GM12878 (cell line): ENCODE measurements at regions not wholly inside any gene's neighbourhood (a gene's known extent, or its start where the extent isn't known, plus 50 kb on each side); places are given as distances from the start of the nearest gene placed in this dataset.

Experiments used
- ATAC-seq: fragments of 200-7000 bp; cut with Tn5 transposase; 3 replicates; pipeline ENCODE4 v1.9.1; 2020; ENCODE audit warnings: mild to moderate bottlenecking, moderate library complexity
- BruUV-seq: library from RNA; stranded (reverse); fragments of 400-500 nt; replicated peaks from 2 replicates; lab custom pipeline; 2021; lab: Mats Ljungman, UMichigan
- CTCF ChIA-PET: fragments of 300-600 bp; sonication (Branson Sonifier 250); formaldehyde crosslinking; extraction: SDS; loops from one replicate; lab custom pipeline; 2021; ENCODE audit warnings: inconsistent platforms; lab: Yijun Ruan, JAX
- POLR2A ChIA-PET: fragments of 350-600 bp; formaldehyde crosslinking; extraction: SDS; loops from one replicate; lab custom pipeline; 2021; ENCODE audit warnings: inconsistent platforms; lab: Charles Lee
- RAD21 ChIA-PET: fragments of 300-600 bp; sonication (Branson Sonifier 250); formaldehyde crosslinking; loops from one replicate; lab custom pipeline; 2023; ENCODE audit warnings: antibody characterized with exemption; ENCODE audit not compliant: unreplicated experiment; lab: Charles Lee
- SMC1A ChIA-PET: fragments of 300-600 bp; sonication (Branson Sonifier 250); formaldehyde crosslinking; loops from one replicate; lab custom pipeline; 2023; ENCODE audit not compliant: unreplicated experiment, uncharacterized antibody; lab: Charles Lee
- DNase-seq: peaks from one replicate; pipeline ENCODE4 v3.0.0-alpha.2; 2011; ENCODE audit warnings: low read depth, low spot score
- FAIRE-seq: peaks from 3 replicates; lab custom pipeline; 2011; peaks lifted over from hg19 to GRCh38; lab: Jason Lieb, UNC
- H2AFZ ChIP-seq: 2 replicates; pipeline ENCODE4 v1.6.0; 2011; ENCODE audit warnings: low read depth, low read length, control low read depth; ENCODE audit not compliant: control insufficient read depth
- H3K27ac ChIP-seq: 2 replicates; pipeline ENCODE4 v1.5.1; 2011; ENCODE audit warnings: control low read depth; ENCODE audit not compliant: control insufficient read depth, insufficient read depth
- H3K27me3 ChIP-seq, 2 experiments: replicated peaks in 1 of 2; 2 replicates each; pipeline versions ENCODE4 v1.6.0 to v1.6.1; 2011; ENCODE audit warnings: low read length in 1 of 2; ENCODE audit not compliant: control insufficient read depth in 2 of 2, insufficient read depth in 2 of 2
- H3K36me3 ChIP-seq, 2 experiments: 2 replicates each; pipeline ENCODE4 v1.5.1; 2011; ENCODE audit warnings: low read length in 1 of 2; ENCODE audit not compliant: control insufficient read depth in 2 of 2, insufficient read depth in 2 of 2
- H3K4me1 ChIP-seq: 2 replicates; pipeline ENCODE4 v1.6.1; 2011; ENCODE audit warnings: mild to moderate bottlenecking, low read length, moderate library complexity, mixed read lengths; ENCODE audit not compliant: control insufficient read depth, insufficient read depth
- H3K4me2 ChIP-seq: 2 replicates; pipeline ENCODE4 v1.6.0; 2011; ENCODE audit warnings: control low read depth; ENCODE audit not compliant: control insufficient read depth, insufficient read depth
- H3K4me3 ChIP-seq: fragments of 200-600 bp; sonication (generic); 2 replicates; pipeline ENCODE4 v1.5.1; 2016
- H3K79me2 ChIP-seq: 2 replicates; pipeline ENCODE4 v1.6.0; 2011; ENCODE audit warnings: low read length; ENCODE audit not compliant: control insufficient read depth, insufficient read depth
- H3K9ac ChIP-seq: 2 replicates; pipeline ENCODE4 v1.8.0; 2011; ENCODE audit warnings: low read length, control low read depth, mixed read lengths; ENCODE audit not compliant: control insufficient read depth, insufficient read depth
- H3K9me3 ChIP-seq: replicated peaks from 3 replicates; pipeline ENCODE4 v1.5.1; 2011; ENCODE audit warnings: mild to moderate bottlenecking, low read length; ENCODE audit not compliant: control insufficient read depth, insufficient read depth
- H4K20me1 ChIP-seq: 2 replicates; pipeline ENCODE4 v1.6.0; 2011; ENCODE audit not compliant: control insufficient read depth, insufficient read depth
- FOXK2 ChIP-seq: fragments of 450-650 bp; IDR thresholded peaks from 2 replicates; pipeline ENCODE4 v1.6.1; 2017; ENCODE audit warnings: mild to moderate bottlenecking, moderate library complexity
- JUNB ChIP-seq: IDR thresholded peaks from 2 replicates; pipeline ENCODE4 v1.6.1; 2016; ENCODE audit warnings: antibody characterized with exemption, mild to moderate bottlenecking
- MTA2 ChIP-seq: fragments of 450-650 bp; IDR thresholded peaks from 2 replicates; pipeline ENCODE4 v1.6.1; 2016; ENCODE audit warnings: low read depth, mild to moderate bottlenecking, moderate library complexity
- NR2C2 ChIP-seq: IDR thresholded peaks from 2 replicates; pipeline ENCODE4 v1.6.1; 2011; ENCODE audit warnings: borderline replicate concordance, low read depth; ENCODE audit not compliant: control insufficient read depth, insufficient read length
- RCOR1 ChIP-seq: conservative IDR thresholded peaks from 2 replicates; pipeline ENCODE4 v1.6.1; 2012; ENCODE audit warnings: low read depth, low read length, improper control_type of control experiment
- REST ChIP-seq: IDR thresholded peaks from 2 replicates; pipeline ENCODE4 v1.6.1; 2012; ENCODE audit warnings: mild to moderate bottlenecking, low read depth, low read length
- SMAD5 ChIP-seq: IDR thresholded peaks from 2 replicates; pipeline ENCODE4 v1.6.1; 2016; ENCODE audit warnings: antibody characterized with exemption, low read depth
- STAT1 ChIP-seq: fragments of 450-650 bp; conservative IDR thresholded peaks from 2 replicates; pipeline ENCODE4 v1.6.1; 2014; ENCODE audit warnings: antibody characterized with exemption, mild to moderate bottlenecking
- WGBS: methylation state at CpG from one replicate; pipeline ENCODE4 v1.1.6; 2016; ENCODE audit warnings: low lambda C conversion rate; ENCODE audit not compliant: insufficient replicate concordance, insufficient coverage; ENCODE audit errors: missing lambda C conversion rate; 5-methylcytosine and 5-hydroxymethylcytosine counted together
- in situ Hi-C: fragments of 300-500 bp; cut with MboI; formaldehyde crosslinking; loops from 9 replicates; pipeline ENCODE4 v1.14.3; 2018; ENCODE audit warnings: mixed read lengths
- intact Hi-C: fragments of 100-400 bp; cut with micrococcal nuclease; formaldehyde crosslinking; loops from one replicate; pipeline ENCODE4 v1.14.2; 2022; ENCODE audit not compliant: unreplicated experiment
- TF ChIP-seq, protein P1 (sequence below): fragments of 450-650 bp; IDR thresholded peaks from 2 replicates; pipeline ENCODE4 v1.6.1; 2017; ENCODE audit warnings: mild to moderate bottlenecking, moderate library complexity
- TF ChIP-seq, protein P2 (sequence below): IDR thresholded peaks from 2 replicates; pipeline ENCODE4 v1.6.1; 2011; ENCODE audit warnings: borderline replicate concordance, low read depth, mild to moderate bottlenecking, moderate library complexity, mixed read lengths, low read length; ENCODE audit not compliant: insufficient read depth; ENCODE audit errors: extremely low read length
- TF ChIP-seq, protein P3 (sequence below): fragments of 450-650 bp; formaldehyde crosslinking; IDR thresholded peaks from 2 replicates; pipeline ENCODE4 v1.4.0; 2022; ENCODE audit warnings: mild to moderate bottlenecking, moderate library complexity

DNA sequence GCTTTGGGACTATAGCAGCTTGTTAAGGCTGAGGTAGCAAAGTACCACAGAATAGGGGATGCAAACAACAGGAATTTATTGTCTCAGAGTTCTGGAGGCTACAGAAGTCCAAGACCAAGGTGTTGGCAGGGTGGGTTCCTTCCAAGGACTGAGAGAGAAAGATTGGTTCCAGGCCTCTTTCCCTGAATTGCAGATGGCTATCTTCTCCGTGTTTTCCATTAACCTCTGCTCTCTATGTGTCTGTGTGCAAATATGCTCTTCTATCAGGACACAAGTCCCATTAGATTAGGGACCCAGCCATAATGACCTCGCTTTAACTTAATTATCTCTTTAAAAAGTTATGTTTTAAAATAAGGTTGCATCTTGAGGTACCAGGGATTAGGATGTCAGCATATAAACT lies 1732.9 kb upstream of the SLC10A2 start (continued):
- TF ChIP-seq REST (no peak), JUNB (no peak), STAT1 (no peak)

- no TSS peak for BruUV-seq
- no peak overlapping the region for H3K4me3 ChIP-seq
- WGBS = 0% methylated on average over 1 of the region's 1 CpG
- in situ Hi-C loops = no loop called here
- ChIA-PET RAD21 (no interaction called here), CTCF (no interaction called here), POLR2A (no interaction called here), SMC1A (no interaction called here)
- no peaks in the 10 kb centered on the region for H3K79me2 ChIP-seq
- no peak overlapping the region for H3K4me2 ChIP-seq
- intact Hi-C loops = loop anchor here (2.0 kb wide), 1 partner anchor 28 kb away; no protein-coding TSS in a partner anchor
- no peak for FAIRE-seq
- H3K9ac ChIP-seq = no peak overlapping the region
- no peaks in the 10 kb centered on the region for H3K9me3 ChIP-seq
- no peak overlapping the region for H2AFZ ChIP-seq
- no peaks in the 10 kb centered on the region for H3K4me1 ChIP-seq
- no peaks in the 10 kb centered on the region for H4K20me1 ChIP-seq
- DNase-seq = no peak
- no peak for ATAC-seq
- H3K36me3 ChIP-seq = no peaks in the 10 kb centered on the region
- no peaks in the 10 kb centered on the region; a peak in 1 of 4 replicates for H3K27me3 ChIP-seq
- H3K27ac ChIP-seq = no peak overlapping the region
- no peak for TF ChIP-seq MTA2
- no peak for TF ChIP-seq FOXK2
- TF ChIP-seq, protein P1, sequence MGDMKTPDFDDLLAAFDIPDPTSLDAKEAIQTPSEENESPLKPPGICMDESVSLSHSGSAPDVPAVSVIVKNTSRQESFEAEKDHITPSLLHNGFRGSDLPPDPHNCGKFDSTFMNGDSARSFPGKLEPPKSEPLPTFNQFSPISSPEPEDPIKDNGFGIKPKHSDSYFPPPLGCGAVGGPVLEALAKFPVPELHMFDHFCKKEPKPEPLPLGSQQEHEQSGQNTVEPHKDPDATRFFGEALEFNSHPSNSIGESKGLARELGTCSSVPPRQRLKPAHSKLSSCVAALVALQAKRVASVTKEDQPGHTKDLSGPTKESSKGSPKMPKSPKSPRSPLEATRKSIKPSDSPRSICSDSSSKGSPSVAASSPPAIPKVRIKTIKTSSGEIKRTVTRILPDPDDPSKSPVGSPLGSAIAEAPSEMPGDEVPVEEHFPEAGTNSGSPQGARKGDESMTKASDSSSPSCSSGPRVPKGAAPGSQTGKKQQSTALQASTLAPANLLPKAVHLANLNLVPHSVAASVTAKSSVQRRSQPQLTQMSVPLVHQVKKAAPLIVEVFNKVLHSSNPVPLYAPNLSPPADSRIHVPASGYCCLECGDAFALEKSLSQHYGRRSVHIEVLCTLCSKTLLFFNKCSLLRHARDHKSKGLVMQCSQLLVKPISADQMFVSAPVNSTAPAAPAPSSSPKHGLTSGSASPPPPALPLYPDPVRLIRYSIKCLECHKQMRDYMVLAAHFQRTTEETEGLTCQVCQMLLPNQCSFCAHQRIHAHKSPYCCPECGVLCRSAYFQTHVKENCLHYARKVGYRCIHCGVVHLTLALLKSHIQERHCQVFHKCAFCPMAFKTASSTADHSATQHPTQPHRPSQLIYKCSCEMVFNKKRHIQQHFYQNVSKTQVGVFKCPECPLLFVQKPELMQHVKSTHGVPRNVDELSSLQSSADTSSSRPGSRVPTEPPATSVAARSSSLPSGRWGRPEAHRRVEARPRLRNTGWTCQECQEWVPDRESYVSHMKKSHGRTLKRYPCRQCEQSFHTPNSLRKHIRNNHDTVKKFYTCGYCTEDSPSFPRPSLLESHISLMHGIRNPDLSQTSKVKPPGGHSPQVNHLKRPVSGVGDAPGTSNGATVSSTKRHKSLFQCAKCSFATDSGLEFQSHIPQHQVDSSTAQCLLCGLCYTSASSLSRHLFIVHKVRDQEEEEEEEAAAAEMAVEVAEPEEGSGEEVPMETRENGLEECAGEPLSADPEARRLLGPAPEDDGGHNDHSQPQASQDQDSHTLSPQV = no peak
- no peak for TF ChIP-seq NR2C2
- TF ChIP-seq, protein P2, sequence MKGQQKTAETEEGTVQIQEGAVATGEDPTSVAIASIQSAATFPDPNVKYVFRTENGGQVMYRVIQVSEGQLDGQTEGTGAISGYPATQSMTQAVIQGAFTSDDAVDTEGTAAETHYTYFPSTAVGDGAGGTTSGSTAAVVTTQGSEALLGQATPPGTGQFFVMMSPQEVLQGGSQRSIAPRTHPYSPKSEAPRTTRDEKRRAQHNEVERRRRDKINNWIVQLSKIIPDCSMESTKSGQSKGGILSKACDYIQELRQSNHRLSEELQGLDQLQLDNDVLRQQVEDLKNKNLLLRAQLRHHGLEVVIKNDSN = no peak
- no peak for TF ChIP-seq SMAD5
- TF ChIP-seq, protein P3, sequence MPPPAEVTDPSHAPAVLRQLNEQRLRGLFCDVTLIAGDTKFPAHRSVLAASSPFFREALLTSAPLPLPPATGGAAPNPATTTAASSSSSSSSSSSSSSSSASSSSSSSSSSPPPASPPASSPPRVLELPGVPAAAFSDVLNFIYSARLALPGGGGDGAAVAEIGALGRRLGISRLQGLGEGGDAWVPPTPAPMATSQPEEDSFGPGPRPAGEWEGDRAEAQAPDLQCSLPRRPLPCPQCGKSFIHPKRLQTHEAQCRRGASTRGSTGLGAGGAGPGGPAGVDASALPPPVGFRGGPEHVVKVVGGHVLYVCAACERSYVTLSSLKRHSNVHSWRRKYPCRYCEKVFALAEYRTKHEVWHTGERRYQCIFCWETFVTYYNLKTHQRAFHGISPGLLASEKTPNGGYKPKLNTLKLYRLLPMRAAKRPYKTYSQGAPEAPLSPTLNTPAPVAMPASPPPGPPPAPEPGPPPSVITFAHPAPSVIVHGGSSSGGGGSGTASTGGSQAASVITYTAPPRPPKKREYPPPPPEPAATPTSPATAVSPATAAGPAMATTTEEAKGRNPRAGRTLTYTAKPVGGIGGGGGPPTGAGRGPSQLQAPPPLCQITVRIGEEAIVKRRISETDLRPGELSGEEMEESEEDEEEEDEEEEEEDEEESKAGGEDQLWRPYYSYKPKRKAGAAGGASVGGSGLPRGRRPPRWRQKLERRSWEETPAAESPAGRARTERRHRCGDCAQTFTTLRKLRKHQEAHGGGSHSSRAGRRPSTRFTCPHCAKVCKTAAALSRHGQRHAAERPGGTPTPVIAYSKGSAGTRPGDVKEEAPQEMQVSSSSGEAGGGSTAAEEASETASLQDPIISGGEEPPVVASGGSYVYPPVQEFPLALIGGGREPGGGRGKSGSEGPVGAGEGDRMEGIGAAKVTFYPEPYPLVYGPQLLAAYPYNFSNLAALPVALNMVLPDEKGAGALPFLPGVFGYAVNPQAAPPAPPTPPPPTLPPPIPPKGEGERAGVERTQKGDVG = no peak
- no peak for TF ChIP-seq RCOR1
Observed at GRCh38 chr13:104798486-104798885, 1732.3 kb upstream of the SLC10A2 start.
